ENCODE measurements at regions not wholly inside any gene's neighbourhood (a gene's known extent, or its start where the extent isn't known, plus 50 kb on each side); places are given as distances from the start of the nearest gene placed in this dataset.

- no peak for DNase-seq (ENCODE audit: low read depth in 1 of 2, low spot score in 1 of 2)
- Histone ChIP-seq H3K27ac (replicated peaks) (no peak overlapping the region), H3K4me3 (replicated peaks; ENCODE audit: insufficient read depth, low read length) (no peak overlapping the region), H3K27me3 (ENCODE audit: insufficient read depth, poor library complexity, severe bottlenecking) (no peaks in the 10 kb centered on the region)
- TF ChIP-seq REST (IDR thresholded peaks at IDR 0.05; ENCODE audit: insufficient replicate concordance, low read depth) (no peak), GABPA (IDR thresholded peaks at IDR 0.05; ENCODE audit: low read depth) (no peak), POLR2AphosphoS5 (IDR thresholded peaks at IDR 0.05; ENCODE audit: low read depth) (no peak), SPI1 (IDR thresholded peaks at IDR 0.05; ENCODE audit: borderline replicate concordance, low read depth) (no peak)
- TF ChIP-seq, protein P1, sequence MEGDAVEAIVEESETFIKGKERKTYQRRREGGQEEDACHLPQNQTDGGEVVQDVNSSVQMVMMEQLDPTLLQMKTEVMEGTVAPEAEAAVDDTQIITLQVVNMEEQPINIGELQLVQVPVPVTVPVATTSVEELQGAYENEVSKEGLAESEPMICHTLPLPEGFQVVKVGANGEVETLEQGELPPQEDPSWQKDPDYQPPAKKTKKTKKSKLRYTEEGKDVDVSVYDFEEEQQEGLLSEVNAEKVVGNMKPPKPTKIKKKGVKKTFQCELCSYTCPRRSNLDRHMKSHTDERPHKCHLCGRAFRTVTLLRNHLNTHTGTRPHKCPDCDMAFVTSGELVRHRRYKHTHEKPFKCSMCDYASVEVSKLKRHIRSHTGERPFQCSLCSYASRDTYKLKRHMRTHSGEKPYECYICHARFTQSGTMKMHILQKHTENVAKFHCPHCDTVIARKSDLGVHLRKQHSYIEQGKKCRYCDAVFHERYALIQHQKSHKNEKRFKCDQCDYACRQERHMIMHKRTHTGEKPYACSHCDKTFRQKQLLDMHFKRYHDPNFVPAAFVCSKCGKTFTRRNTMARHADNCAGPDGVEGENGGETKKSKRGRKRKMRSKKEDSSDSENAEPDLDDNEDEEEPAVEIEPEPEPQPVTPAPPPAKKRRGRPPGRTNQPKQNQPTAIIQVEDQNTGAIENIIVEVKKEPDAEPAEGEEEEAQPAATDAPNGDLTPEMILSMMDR (IDR thresholded peaks at IDR 0.05; ENCODE audit: insufficient read depth, low read length): no peak
These were observed 302.6 kb upstream of the PTBP2 start for GRCh38 chr1:96418969-96419368.

- H3K4me3 ChIP-seq (replicated peaks; ENCODE audit: insufficient read depth, low read length): no peak overlapping the region
- DNase-seq (ENCODE audit: low read depth in 1 of 2, low spot score in 1 of 2): no peak
- no peaks in the 10 kb centered on the region for H3K27me3 ChIP-seq (ENCODE audit: insufficient read depth, poor library complexity, severe bottlenecking)
- no peak overlapping the region for H3K27ac ChIP-seq (replicated peaks)
- TF ChIP-seq REST (IDR thresholded peaks at IDR 0.05; ENCODE audit: insufficient replicate concordance, low read depth) (no peak), SPI1 (IDR thresholded peaks at IDR 0.05; ENCODE audit: borderline replicate concordance, low read depth) (no peak), GABPA (IDR thresholded peaks at IDR 0.05; ENCODE audit: low read depth) (no peak), POLR2AphosphoS5 (IDR thresholded peaks at IDR 0.05; ENCODE audit: low read depth) (no peak)
- TF ChIP-seq, protein P1 (IDR thresholded peaks at IDR 0.05; ENCODE audit: insufficient read depth, low read length): no peak
These were observed 296.7 kb upstream of the PTBP2 start for GRCh38 chr1:96424877-96425276.

DNA sequence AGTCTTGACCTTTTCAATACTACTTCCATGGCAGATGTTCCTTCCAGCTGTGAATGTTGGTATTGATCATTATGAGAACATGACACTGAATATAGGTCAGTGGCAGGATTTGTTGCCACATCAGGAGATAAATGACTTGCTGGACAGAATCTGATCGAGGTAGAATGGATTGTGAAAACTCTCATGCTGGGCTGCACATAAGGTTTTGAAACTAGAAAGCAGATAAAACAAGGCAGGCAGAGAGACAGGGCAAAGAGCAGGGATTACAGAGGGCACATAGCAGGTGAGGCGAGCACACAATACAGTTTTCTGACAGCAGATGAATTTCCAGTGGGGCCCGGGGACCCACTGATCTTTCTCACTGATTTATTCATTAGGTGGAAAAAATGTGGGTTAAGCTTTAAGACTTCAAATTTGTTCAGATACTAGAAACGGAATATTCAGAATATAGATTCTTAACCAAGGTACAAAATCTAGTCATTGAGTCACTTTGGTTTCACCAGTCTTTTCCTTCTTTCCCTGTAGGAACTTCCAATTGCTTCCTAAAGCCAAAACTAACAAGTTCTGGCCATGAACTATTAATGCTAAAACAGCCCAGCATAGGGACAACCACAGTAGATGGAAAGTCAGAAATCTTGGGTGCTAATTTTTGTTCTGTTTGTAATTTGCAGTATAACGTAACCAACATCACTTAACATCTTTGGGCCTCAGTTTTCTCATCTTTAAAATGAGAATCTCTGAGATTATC lies 296.0 kb upstream of the PTBP2 start:
- TF ChIP-seq, protein P1 (IDR thresholded peaks at IDR 0.05; ENCODE audit: insufficient read depth, low read length): no peak
- no peak overlapping the region for H3K4me3 ChIP-seq (replicated peaks; ENCODE audit: insufficient read depth, low read length)

DNA sequence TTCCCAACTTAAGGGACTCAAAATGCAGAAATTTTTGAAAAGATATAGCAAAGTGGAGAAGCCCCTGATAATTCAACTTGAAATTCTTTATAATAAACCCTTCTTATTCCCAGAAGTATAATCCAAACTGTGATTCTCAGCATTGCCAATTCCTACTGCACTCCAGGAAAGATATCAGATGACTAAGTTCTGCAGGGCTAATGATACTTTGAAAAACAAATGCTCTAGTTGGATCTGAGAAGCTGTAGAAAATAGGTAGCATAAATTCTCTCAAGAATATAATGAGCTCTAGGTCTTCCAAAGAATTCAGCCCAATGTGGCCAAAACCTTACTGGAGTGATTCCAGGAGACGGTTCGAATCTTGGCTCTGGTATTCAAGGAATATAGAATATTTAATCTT lies 294.0 kb upstream of the PTBP2 start:
- Histone ChIP-seq H3K27ac (replicated peaks) (no peak overlapping the region), H3K4me3 (replicated peaks; ENCODE audit: insufficient read depth, low read length) (no peak overlapping the region), H3K27me3 (ENCODE audit: insufficient read depth, poor library complexity, severe bottlenecking) (no peaks in the 10 kb centered on the region)
- TF ChIP-seq REST (IDR thresholded peaks at IDR 0.05; ENCODE audit: insufficient replicate concordance, low read depth) (no peak), SPI1 (IDR thresholded peaks at IDR 0.05; ENCODE audit: borderline replicate concordance, low read depth) (no peak), GABPA (IDR thresholded peaks at IDR 0.05; ENCODE audit: low read depth) (no peak), POLR2AphosphoS5 (IDR thresholded peaks at IDR 0.05; ENCODE audit: low read depth) (no peak)
- TF ChIP-seq, protein P1 (IDR thresholded peaks at IDR 0.05; ENCODE audit: insufficient read depth, low read length): no peak
- DNase-seq (ENCODE audit: low read depth in 1 of 2, low spot score in 1 of 2): no peak

More for the DNA sequence above, 296.0 kb upstream of the PTBP2 start:
- Histone ChIP-seq H3K27me3 (ENCODE audit: insufficient read depth, poor library complexity, severe bottlenecking) (no peaks in the 10 kb centered on the region), H3K27ac (replicated peaks) (no peak overlapping the region)
- DNase-seq (ENCODE audit: low read depth in 1 of 2, low spot score in 1 of 2): no peak
